Testis (tissue), 2 donors: ENCODE measurements at regions not wholly inside any gene's neighbourhood (a gene's known extent, or its start where the extent isn't known, plus 50 kb on each side); places are given as distances from the start of the nearest gene placed in this dataset.
"Not testable (repeated sequence)": the region's sequence is repeated elsewhere in the genome, so short reads cannot be mapped to it uniquely, and the experiment has no call there.

Source experiments
- DNase-seq: peaks from one replicate; pipeline ENCODE4 v3.0.0-alpha.2; 2019
- H3K27ac ChIP-seq, 2 donors: fragments of 200-600 bp; sonication (generic); one replicate each; pipeline ENCODE4 v1.5.1; 2019
- H3K27me3 ChIP-seq: fragments of 200-600 bp; sonication (generic); one replicate; pipeline ENCODE4 v1.5.1; 2019
- H3K36me3 ChIP-seq: fragments of 200-600 bp; sonication (generic); one replicate; pipeline ENCODE4 v1.5.1; 2017; ENCODE audit warnings: low read depth; ENCODE audit errors: missing control alignments
- H3K4me1 ChIP-seq: fragments of 200-600 bp; sonication (generic); one replicate; pipeline ENCODE4 v1.5.1; 2019
- H3K4me3 ChIP-seq, 2 donors: fragments of 200-600 bp; sonication (generic); one replicate each; pipeline ENCODE4 v1.5.1; 2017 to 2019
- H3K9me3 ChIP-seq: fragments of 200-600 bp; sonication (generic); one replicate; pipeline ENCODE4 v1.5.1; 2017
- POLR2A ChIP-seq: fragments of 450-650 bp; IDR thresholded peaks from one replicate; pipeline ENCODE4 v1.6.1; 2017; ENCODE audit warnings: antibody characterized with exemption, mild to moderate bottlenecking, moderate library complexity
- WGBS, 2 donors: methylation state at CpG; one replicate each; pipeline ENCODE4 v1.1.5; 2018; 5-methylcytosine and 5-hydroxymethylcytosine counted together
- intact Hi-C: fragments of 100-400 bp; cut with DNase I; formaldehyde crosslinking; loops from one replicate; pipeline ENCODE4 v1.15.1; 2023; ENCODE audit warnings: low total_unique reads
- TF ChIP-seq, protein P1 (sequence below), 3 experiments: fragments of 450-650 bp in 2 of 3; fragments of 200-600 bp in 1 of 3; sonication (generic) in 1 of 3; IDR thresholded peaks; one replicate each; pipeline ENCODE4 v1.5.1; 2016 to 2019; ENCODE audit warnings: antibody characterized with exemption in 3 of 3, mild to moderate bottlenecking in 2 of 3, moderate library complexity in 1 of 3

DNA sequence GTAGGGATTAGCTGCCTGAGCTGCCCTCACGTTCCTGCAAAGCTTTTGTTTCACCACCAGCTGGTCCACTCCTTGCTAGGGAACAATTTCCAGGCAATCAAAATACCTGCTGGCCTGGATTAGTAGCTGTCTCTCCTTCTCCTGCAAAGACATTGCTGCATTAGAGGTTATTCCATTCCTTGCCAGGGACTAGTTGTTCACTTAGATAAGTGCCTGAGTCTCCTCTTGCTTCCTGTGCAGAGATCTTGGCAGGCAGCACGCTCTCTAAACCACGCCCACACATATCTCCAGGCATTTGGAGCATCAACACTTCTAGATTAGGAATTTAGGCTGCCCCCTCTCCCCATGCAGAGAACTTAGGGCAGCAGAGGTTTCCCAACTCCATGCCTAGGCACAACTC is 150.4 kb upstream of the SMIM30 start:
- 42 to 77% methylated on average over 3 of the region's 3 CpGs for WGBS, 2 donors
- H3K27ac ChIP-seq = no peak overlapping the region
- TF ChIP-seq, protein P1, sequence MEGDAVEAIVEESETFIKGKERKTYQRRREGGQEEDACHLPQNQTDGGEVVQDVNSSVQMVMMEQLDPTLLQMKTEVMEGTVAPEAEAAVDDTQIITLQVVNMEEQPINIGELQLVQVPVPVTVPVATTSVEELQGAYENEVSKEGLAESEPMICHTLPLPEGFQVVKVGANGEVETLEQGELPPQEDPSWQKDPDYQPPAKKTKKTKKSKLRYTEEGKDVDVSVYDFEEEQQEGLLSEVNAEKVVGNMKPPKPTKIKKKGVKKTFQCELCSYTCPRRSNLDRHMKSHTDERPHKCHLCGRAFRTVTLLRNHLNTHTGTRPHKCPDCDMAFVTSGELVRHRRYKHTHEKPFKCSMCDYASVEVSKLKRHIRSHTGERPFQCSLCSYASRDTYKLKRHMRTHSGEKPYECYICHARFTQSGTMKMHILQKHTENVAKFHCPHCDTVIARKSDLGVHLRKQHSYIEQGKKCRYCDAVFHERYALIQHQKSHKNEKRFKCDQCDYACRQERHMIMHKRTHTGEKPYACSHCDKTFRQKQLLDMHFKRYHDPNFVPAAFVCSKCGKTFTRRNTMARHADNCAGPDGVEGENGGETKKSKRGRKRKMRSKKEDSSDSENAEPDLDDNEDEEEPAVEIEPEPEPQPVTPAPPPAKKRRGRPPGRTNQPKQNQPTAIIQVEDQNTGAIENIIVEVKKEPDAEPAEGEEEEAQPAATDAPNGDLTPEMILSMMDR (IDR thresholded peaks at IDR 0.05) = no peak
- TF ChIP-seq POLR2A = no peak
- H3K9me3 ChIP-seq = no peaks in the 10 kb centered on the region
- H3K4me3 ChIP-seq = no peak overlapping the region
- DNase-seq = no peak
- intact Hi-C loops = no loop called here
- no peaks in the 10 kb centered on the region for H3K4me1 ChIP-seq
- no peaks in the 10 kb centered on the region for H3K27me3 ChIP-seq
- H3K36me3 ChIP-seq = no peaks in the 10 kb centered on the region

DNA sequence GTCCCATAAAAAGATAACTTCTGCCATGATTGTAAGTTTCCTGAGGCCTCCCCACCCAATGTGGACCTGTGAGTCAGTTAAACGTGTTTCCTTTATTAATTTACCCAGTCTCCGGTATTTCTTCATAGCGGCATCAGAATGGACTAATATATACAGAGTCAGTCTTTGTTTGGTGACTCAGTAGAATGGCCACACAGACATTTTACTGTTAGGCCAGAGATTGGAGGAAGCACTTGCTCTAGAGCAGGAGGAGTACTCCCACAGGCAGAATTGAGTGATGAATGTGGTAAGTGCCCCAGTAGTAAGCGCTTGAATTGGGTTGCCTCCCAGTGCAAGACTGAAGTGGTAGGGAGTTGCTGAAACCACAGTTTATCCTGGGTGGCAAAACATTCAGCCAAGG is 149.5 kb upstream of the SMIM30 start:
- Histone ChIP-seq H3K36me3 (no peaks in the 10 kb centered on the region), H3K4me3 (no peak overlapping the region), H3K27ac (no peak overlapping the region), H3K27me3 (no peaks in the 10 kb centered on the region), H3K9me3 (no peaks in the 10 kb centered on the region), H3K4me1 (no peaks in the 10 kb centered on the region)
- intact Hi-C loops = no loop called here
- no peak for DNase-seq
- no peak for TF ChIP-seq POLR2A
- TF ChIP-seq, protein P1 (IDR thresholded peaks at IDR 0.05) = no peak
- WGBS, 2 donors = 94 to 95% methylated on average over 4 of the region's 4 CpGs

DNA sequence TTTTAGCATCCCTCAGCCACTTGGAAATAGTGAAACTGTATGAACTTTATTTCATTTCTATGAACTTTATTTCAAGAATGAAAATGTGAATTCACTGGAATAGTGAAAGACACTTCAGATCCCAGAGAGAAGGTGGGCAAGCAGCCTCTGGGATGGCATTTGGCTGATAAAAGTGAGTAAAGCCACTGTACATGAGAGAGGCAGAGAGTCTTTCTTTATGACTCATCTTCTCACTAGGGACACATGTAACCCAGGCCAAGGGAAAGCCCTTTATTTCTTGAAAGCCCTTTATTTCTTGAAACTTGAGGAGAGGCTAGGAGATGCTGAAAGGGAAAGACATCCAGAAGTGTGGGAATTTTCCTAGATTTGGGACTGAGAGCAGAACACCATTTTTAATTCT is 148.9 kb upstream of the SMIM30 start:
- no peaks in the 10 kb centered on the region for H3K9me3 ChIP-seq

DNA sequence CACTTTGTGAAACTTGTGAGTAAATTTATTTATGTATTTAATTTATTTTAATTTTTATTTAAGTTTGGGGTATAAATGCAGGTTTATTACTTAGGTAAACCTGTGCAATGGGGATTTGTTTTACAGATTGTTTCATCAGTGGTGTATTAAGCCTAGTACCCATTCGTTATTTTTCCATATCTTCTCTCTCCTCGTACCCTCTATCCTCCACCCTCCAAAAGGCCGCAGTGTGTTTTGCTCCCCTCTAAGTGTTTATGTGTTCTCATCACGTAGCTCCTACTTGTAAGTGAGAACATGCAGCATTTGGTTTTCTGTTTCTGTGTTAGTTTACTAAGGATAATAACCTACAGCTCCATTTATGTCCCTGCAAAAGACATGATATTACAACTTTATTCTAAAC is 145.4 kb upstream of the SMIM30 start:
- H3K4me1 ChIP-seq = no peaks in the 10 kb centered on the region
- WGBS, 2 donors = 81 to 84% methylated on average over 4 of the region's 4 CpGs
- H3K27me3 ChIP-seq = no peaks in the 10 kb centered on the region
- intact Hi-C loops = no loop called here
- H3K27ac ChIP-seq = no peak overlapping the region
- H3K4me3 ChIP-seq = no peak overlapping the region
- TF ChIP-seq, protein P1 (IDR thresholded peaks at IDR 0.05) = no peak
- TF ChIP-seq POLR2A = no peak
- no peaks in the 10 kb centered on the region for H3K36me3 ChIP-seq
- no peak for DNase-seq
- H3K9me3 ChIP-seq = no peaks in the 10 kb centered on the region

More for the DNA sequence above, 148.9 kb upstream of the SMIM30 start:
- H3K4me1 ChIP-seq = no peaks in the 10 kb centered on the region
- intact Hi-C loops = no loop called here
- no peak overlapping the region for H3K4me3 ChIP-seq
- DNase-seq = no peak
- no peaks in the 10 kb centered on the region for H3K27me3 ChIP-seq
- TF ChIP-seq, protein P1 (IDR thresholded peaks at IDR 0.05) = no peak
- no peak for TF ChIP-seq POLR2A
- no peaks in the 10 kb centered on the region for H3K36me3 ChIP-seq
- H3K27ac ChIP-seq = no peak overlapping the region

DNA sequence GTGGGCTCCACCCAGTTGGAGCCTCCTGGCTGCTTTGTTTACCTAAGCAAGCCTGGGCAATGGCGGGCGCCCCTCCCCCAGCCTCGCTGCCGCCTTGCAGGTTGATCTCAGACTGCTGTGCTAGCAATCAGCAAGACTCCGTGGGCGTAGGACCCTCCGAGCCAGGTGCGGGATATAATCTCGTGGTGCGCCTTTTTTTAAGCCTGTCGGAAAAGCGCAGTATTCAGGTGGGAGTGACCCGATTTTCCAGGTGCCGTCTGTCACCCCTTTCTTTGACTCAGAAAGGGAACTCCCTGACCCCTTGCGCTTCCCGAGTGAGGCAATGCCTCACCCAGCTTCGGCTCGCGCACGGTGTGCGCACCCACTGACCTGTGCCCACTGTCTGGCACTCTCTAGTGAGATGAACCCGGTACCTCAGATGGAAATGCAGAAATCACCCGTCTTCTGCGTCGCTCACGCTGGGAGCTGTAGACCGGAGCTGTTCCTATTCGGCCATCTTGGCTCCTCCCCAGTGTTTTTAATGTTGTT is 144.9 kb upstream of the SMIM30 start:
- H3K27me3 ChIP-seq, H3K4me1 ChIP-seq, H3K9me3 ChIP-seq, H3K36me3 ChIP-seq, H3K27ac ChIP-seq, intact Hi-C loops, H3K4me3 ChIP-seq, DNase-seq: not testable (repeated sequence)
- WGBS, 2 donors = 93% methylated on average over 25 to 28 of the region's 28 CpGs
